ENCODE measurements at regions not wholly inside any gene's neighbourhood (a gene's known extent, or its start where the extent isn't known, plus 50 kb on each side); places are given as distances from the start of the nearest gene placed in this dataset.

DNA sequence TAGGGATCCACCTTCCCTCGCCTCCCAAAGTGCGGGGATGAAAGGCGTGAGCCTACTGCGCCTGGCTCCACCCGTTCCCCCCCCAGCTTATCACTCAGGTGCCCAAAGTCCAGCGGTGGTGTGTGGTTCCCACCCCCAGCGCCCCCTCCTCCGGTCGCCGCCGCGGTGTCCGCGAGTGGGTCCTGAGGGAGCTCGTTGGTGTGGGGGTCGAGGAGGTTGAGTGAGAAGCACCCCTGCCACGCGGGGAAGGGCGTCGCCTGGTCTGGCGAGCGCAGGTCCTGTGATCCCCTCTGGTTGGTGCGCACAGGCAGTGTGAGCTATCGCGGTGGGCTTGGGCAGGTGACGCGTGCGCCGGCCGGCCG, 3900.6 kb upstream of the OR11H1 start:
- no peak for DNase-seq (ENCODE audit: low read depth in 1 of 2, low spot score in 2 of 2)
- CTCF ChIA-PET (ENCODE audit: partially characterized antibody), result no interaction called here
- no peaks in the 10 kb centered on the region for H3K23me2 ChIP-seq (ENCODE audit: low read depth, low read length)
- peaks cover 61 to 79% of the 10 kb centered on the region in 2 experiments for H3K9me3 ChIP-seq (ENCODE audit: insufficient read depth in 2 of 2, low read depth in 1 of 2, low read length in 1 of 2)
- POLR2A ChIA-PET (ENCODE audit: partially characterized antibody), result no interaction called here
- no peak overlapping the region for H2BK12ac ChIP-seq (ENCODE audit: low read depth, low read length)
- H3K9ac ChIP-seq (replicated peaks in 1 of 4; ENCODE audit: extremely low read depth in 1 of 4, low read depth in 3 of 4, low read length in 3 of 4), result no peak overlapping the region
- WGBS, 2 experiments (ENCODE audit: extremely low coverage in 1 of 2, insufficient coverage in 1 of 2, insufficient read length in 1 of 2, insufficient replicate concordance in 2 of 2, low coverage in 1 of 2, low lambda C conversion rate in 2 of 2, missing lambda C conversion rate in 1 of 2), result 90% methylated on average over 29 of the region's 31 CpGs; no CpG with 5 or more reads in 1 of the 2 experiments
- H3K79me2 ChIP-seq (ENCODE audit: control insufficient read depth in 1 of 2, insufficient read depth in 2 of 2, low read length in 2 of 2), result no peaks in the 10 kb centered on the region
- TF ChIP-seq RNF2 (IDR thresholded peaks at IDR 0.05; ENCODE audit: borderline replicate concordance, low read depth, low read length, missing control alignments, poor library complexity, severe bottlenecking), result no peak
- no peak for TF ChIP-seq CREB1 (IDR thresholded peaks at IDR 0.05)
- TF ChIP-seq CBX5 (IDR thresholded peaks at IDR 0.05; ENCODE audit: low read depth, low read length), result no peak
- no peak for TF ChIP-seq EGR1 (IDR thresholded peaks at IDR 0.05; ENCODE audit: borderline replicate concordance, low read depth, low read length)
- TF ChIP-seq TCF12 (IDR thresholded peaks at IDR 0.05; ENCODE audit: low read depth, low read length), result no peak
- TF ChIP-seq BACH1 (IDR thresholded peaks at IDR 0.05; ENCODE audit: low read length), result no peak
- TF ChIP-seq, protein P1, sequence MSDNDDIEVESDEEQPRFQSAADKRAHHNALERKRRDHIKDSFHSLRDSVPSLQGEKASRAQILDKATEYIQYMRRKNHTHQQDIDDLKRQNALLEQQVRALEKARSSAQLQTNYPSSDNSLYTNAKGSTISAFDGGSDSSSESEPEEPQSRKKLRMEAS (IDR thresholded peaks at IDR 0.05), result no peak
- TF ChIP-seq JUND (IDR thresholded peaks at IDR 0.05; ENCODE audit: low read length), result no peak
- no peak for TF ChIP-seq TEAD4 (IDR thresholded peaks at IDR 0.05; ENCODE audit: low read depth, low read length)
- no peak for TF ChIP-seq POLR2A (IDR thresholded peaks at IDR 0.05; ENCODE audit: control extremely low read depth in 1 of 2, low read depth in 2 of 2, low read length in 2 of 2)
- H3K56ac ChIP-seq (replicated peaks; ENCODE audit: insufficient read length, low read depth, low read length), result no peak overlapping the region
- H2AK5ac ChIP-seq (ENCODE audit: low read depth, low read length), result no peak overlapping the region
- no peaks in the 10 kb centered on the region for H4K20me1 ChIP-seq (replicated peaks in 1 of 2; ENCODE audit: control insufficient read depth in 1 of 2, insufficient read depth in 2 of 2, low read length in 2 of 2)
- no peak overlapping the region for H2BK120ac ChIP-seq (replicated peaks; ENCODE audit: low read depth, low read length)
- FAIRE-seq, result no peak
- no peak overlapping the region for H3K27ac ChIP-seq (ENCODE audit: low read depth, low read length)
- H4K5ac ChIP-seq (ENCODE audit: insufficient read length, low read depth, low read length), result no peak overlapping the region
- no peak overlapping the region for H3K14ac ChIP-seq (ENCODE audit: insufficient read length)
- no peak overlapping the region for H2BK5ac ChIP-seq (ENCODE audit: low read depth, low read length)
- peaks cover 0 to 22% (median 0%) of the 10 kb centered on the region in 4 experiments; a peak in 1 of 8 replicates for H3K36me3 ChIP-seq (ENCODE audit: control insufficient read depth in 2 of 4, insufficient read depth in 4 of 4, low read length in 3 of 4)
- H3K27me3 ChIP-seq (replicated peaks in 1 of 4; ENCODE audit: control insufficient read depth in 3 of 4, extremely low read depth in 1 of 4, insufficient read depth in 3 of 4, low read length in 3 of 4), result no peaks in the 10 kb centered on the region
- H2BK20ac ChIP-seq (ENCODE audit: low read length), result no peak overlapping the region
- no peaks in the 10 kb centered on the region for H3K79me1 ChIP-seq (ENCODE audit: low read depth, low read length)
- no peak overlapping the region for H3K18ac ChIP-seq (ENCODE audit: extremely low read depth, low read length)
- no peak overlapping the region for H2AFZ ChIP-seq (ENCODE audit: low read length)
- H2BK15ac ChIP-seq (ENCODE audit: low read length), result no peak overlapping the region
- no peak overlapping the region for H3K4me2 ChIP-seq (ENCODE audit: insufficient read depth in 1 of 2, low read depth in 2 of 2, low read length in 2 of 2)
- H3K4me1 ChIP-seq (replicated peaks in 1 of 4; ENCODE audit: control insufficient read depth in 3 of 4, insufficient read depth in 4 of 4, low read length in 3 of 4), result no peaks in the 10 kb centered on the region
- no peak overlapping the region for H3K4ac ChIP-seq (replicated peaks; ENCODE audit: insufficient read length, low read depth, low read length)
- H3K4me3 ChIP-seq (ENCODE audit: extremely low read depth in 1 of 4, insufficient read depth in 2 of 4, low read depth in 3 of 4, low read length in 4 of 4), result no peak overlapping the region
- H4K91ac ChIP-seq (replicated peaks; ENCODE audit: insufficient read length, low read length), result no peak overlapping the region
- H3K23ac ChIP-seq (ENCODE audit: insufficient read length), result no peak overlapping the region
- no peak overlapping the region for H4K8ac ChIP-seq (ENCODE audit: extremely low read depth, insufficient read depth, low read length)

Measured in H1 (cell line).